Neural crest cell (in vitro differentiated cells): ENCODE measurements at regions not wholly inside any gene's neighbourhood (a gene's known extent, or its start where the extent isn't known, plus 50 kb on each side); places are given as distances from the start of the nearest gene placed in this dataset.

Source experiments
- DNase-seq: peaks from one replicate; pipeline ENCODE4 v3.0.0; 2021; ENCODE audit warnings: low read depth, mixed read lengths, low spot score
- H3K27ac Mint-ChIP-seq: one replicate; pipeline ENCODE4 v1.8.0; 2021; ENCODE audit warnings: mild to moderate bottlenecking, mixed read lengths; ENCODE audit not compliant: unreplicated experiment
- H3K27me3 Mint-ChIP-seq: 2 replicates; pipeline ENCODE4 v1.8.0; 2021; ENCODE audit warnings: low read depth, mild to moderate bottlenecking, mixed read lengths
- H3K36me3 Mint-ChIP-seq: 2 replicates; pipeline ENCODE4 v1.8.0; 2021; ENCODE audit warnings: low read depth, mild to moderate bottlenecking, mixed read lengths
- H3K4me1 Mint-ChIP-seq: 2 replicates; pipeline ENCODE4 v1.8.0; 2021; ENCODE audit warnings: mixed read lengths
- H3K4me3 Mint-ChIP-seq: one replicate; pipeline ENCODE4 v1.8.0; 2021; ENCODE audit warnings: mild to moderate bottlenecking, mixed read lengths
- H3K9me3 Mint-ChIP-seq: 2 replicates; pipeline ENCODE4 v1.8.0; 2021; ENCODE audit warnings: mixed read lengths
- TF ChIP-seq, protein P1 (sequence below): fragments of 200-600 bp; sonication (generic); conservative IDR thresholded peaks from 2 replicates; pipeline ENCODE4 v1.5.0; 2021; ENCODE audit warnings: antibody characterized with exemption, mild to moderate bottlenecking

DNA sequence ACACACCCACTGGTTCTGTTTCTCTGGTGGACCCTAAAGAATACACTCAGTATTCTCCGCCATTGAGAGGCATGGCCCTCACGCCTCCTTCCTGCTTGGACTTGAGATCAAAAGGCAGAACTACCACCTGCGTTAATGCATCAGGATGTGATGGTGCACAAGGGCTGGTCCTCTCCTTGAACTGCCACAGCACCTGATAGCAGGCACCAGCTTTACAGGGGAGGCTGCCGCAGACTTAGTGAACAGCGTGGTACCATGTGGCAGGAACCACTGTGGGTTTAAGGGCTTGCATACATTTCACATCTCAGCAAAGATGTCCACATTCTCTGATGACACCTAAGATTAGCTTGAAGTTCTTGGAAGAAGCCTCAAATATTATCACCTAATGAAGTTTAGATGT is 208.7 kb downstream of the GADD45G start:
- no peak for DNase-seq
- Mint-ChIP-seq H3K4me3 (no peak overlapping the region), H3K36me3 (no peaks in the 10 kb centered on the region), H3K9me3 (no peaks in the 10 kb centered on the region), H3K4me1 (peaks cover 5% of the 10 kb centered on the region), H3K27me3 (peaks cover 5% of the 10 kb centered on the region), H3K27ac (no peak overlapping the region)
- TF ChIP-seq, protein P1, sequence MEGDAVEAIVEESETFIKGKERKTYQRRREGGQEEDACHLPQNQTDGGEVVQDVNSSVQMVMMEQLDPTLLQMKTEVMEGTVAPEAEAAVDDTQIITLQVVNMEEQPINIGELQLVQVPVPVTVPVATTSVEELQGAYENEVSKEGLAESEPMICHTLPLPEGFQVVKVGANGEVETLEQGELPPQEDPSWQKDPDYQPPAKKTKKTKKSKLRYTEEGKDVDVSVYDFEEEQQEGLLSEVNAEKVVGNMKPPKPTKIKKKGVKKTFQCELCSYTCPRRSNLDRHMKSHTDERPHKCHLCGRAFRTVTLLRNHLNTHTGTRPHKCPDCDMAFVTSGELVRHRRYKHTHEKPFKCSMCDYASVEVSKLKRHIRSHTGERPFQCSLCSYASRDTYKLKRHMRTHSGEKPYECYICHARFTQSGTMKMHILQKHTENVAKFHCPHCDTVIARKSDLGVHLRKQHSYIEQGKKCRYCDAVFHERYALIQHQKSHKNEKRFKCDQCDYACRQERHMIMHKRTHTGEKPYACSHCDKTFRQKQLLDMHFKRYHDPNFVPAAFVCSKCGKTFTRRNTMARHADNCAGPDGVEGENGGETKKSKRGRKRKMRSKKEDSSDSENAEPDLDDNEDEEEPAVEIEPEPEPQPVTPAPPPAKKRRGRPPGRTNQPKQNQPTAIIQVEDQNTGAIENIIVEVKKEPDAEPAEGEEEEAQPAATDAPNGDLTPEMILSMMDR = no peak

DNA sequence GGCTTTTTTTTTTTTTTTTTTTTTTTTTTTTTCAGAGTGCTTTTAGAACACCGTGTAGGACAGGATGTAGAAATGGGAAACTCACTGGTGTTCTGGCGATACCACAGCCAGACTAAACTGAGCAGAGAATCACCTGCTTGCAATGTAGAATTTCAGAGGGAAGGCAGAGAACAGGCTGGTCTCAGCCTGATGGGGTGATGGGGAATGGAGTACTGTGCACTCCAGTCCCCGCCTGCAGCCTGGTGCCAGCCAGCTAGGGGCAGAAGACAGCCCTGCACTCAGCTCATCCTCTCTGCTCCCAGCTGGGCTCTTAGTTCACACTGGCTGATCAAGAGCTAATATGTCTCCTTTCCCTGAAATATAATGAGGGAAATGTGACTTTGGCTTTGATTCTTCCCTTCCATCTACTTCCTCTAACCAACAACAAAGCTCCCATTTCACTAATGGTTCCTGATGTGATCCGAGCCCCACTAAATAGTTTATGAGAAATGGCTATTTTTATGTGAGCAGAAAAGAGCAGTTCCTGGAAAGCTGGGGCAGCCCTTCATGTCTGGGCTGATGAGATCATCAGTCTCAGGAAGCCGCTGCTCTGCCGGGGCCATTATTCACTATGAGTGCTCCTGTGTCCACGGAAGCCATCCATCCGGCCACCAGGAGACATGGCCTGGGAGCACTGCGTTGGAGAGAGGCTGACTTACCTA is 209.7 kb downstream of the GADD45G start:
- peaks cover 5% of the 10 kb centered on the region for H3K4me1 Mint-ChIP-seq
- H3K4me3 Mint-ChIP-seq = no peak overlapping the region
- TF ChIP-seq, protein P1 = no peak
- no peak overlapping the region for H3K27ac Mint-ChIP-seq
- no peaks in the 10 kb centered on the region for H3K9me3 Mint-ChIP-seq
- no peak for DNase-seq
- H3K27me3 Mint-ChIP-seq = peaks cover 10% of the 10 kb centered on the region
- H3K36me3 Mint-ChIP-seq = no peaks in the 10 kb centered on the region

DNA sequence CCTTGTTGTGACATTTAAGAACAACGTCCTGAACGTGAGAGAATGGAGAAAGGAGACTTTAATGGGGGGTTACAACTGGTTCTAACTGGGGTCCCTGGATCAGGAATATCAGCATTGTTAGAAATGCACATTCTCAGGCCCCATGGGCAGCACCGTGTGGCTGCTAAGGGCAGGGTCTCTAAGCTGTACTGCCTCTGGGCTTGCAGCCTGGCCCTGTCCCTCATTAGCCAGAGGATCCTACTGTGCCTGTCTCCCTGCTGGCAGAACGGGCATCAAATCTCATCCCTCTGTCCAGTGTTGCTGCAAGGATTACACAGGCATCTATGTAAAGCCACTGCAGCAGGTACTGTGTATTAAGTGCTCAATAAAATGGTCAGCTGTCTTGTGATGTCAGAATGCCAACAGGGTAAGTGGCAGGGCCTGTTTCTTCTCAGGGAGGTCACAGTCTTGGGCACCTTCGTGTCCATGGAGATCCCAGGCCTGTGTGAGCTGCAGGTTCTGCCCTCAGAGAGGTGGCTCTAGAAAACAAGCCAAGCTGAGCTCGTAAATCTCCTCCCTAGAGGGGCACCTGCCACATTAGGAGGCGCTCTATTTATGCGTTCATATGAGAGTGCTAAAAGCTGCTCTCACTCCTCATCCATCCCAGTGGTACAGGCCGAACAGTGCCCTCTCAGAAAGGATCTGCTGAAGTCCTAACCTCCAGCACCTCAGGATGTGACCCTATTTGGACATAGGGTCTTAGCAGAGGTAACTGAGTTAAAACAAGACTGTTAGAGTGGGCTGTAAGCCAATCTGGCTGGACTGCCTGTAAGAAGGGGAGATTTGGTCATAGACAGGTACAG is 210.5 kb downstream of the GADD45G start:
- TF ChIP-seq, protein P1 = no peak
- Mint-ChIP-seq H3K4me3 (no peak overlapping the region), H3K27me3 (peaks cover 12% of the 10 kb centered on the region), H3K36me3 (no peaks in the 10 kb centered on the region), H3K27ac (no peak overlapping the region), H3K4me1 (peaks cover 5% of the 10 kb centered on the region), H3K9me3 (no peaks in the 10 kb centered on the region)
- DNase-seq = no peak

DNA sequence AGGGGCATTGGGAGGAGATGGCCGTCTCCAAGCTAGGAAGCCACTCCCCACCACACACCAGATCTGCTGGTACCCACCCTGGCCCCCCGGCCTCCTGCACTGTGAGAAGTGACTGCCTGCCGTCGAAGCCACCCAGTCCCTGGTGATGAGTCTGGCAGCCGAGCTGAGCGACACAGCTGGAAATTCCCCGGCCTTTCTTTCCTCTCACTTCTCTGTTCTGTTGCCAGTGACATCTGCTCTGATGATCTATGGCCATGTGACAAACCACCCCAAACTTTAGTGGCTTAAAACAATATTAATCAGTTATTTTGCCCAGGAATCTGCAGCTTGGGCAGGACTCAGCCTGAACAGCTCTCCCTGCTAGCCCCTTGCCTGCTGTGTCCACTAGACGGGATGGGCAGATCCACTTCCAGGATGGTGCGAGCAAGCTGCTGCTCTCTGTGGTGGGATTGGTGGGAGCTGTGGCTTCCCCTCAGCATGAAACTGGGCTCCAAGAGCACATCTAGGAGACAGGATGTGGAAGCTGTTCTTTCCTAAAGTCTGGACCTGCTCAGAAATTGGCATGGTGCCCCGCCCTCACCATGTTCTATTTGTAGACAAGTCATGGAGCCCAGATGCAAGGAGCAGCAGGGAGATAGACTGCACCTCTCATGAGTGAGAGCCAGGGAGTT is 211.2 kb downstream of the GADD45G start:
- H3K9me3 Mint-ChIP-seq = no peaks in the 10 kb centered on the region
- H3K4me1 Mint-ChIP-seq = peaks cover 5% of the 10 kb centered on the region
- no peak overlapping the region for H3K27ac Mint-ChIP-seq
- TF ChIP-seq, protein P1 = no peak
- H3K36me3 Mint-ChIP-seq = no peaks in the 10 kb centered on the region
- DNase-seq = no peak
- peaks cover 15% of the 10 kb centered on the region for H3K27me3 Mint-ChIP-seq
- H3K4me3 Mint-ChIP-seq = no peak overlapping the region

DNA sequence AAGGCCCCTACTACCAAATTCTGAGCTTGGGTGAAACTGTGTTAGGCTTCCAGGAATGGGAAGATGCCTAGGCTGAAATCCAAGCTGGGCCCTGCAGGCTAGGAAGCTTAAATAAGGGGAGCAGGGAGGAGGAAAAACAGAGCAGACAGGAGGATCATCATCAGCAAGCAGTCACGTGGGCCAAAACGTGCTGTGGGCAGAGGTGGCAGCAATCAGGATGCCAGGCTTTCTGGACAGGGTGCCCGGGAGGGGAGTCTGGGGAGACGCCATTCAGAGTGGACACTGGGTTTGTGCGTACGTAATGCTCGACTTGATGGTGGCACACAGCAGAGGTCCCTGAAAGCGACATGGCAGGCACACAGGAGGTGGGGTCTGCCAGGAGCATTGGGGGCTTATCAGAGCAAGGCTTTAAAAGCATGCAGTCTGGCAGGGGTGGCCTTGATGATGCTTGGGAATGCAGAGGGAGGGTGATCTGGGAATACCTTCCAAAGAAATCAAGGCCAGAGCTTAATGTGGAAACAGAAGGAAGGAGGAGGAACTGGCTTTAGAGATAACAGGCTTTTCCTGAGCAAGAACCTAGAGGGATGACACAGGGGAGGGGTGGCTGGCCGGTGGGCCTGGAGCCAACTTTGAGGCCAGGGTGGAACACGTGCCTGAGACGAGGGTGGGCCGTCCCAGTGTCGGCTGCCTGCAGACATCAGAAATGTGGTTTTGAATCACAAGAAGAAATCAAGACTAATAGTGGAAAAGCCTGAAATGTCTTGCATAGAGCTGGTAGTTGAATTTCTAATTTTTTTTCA is 212.5 kb downstream of the GADD45G start:
- Mint-ChIP-seq H3K4me1 (peaks cover 5% of the 10 kb centered on the region), H3K27me3 (peaks cover 17% of the 10 kb centered on the region), H3K4me3 (no peak overlapping the region)

More for the DNA sequence above, 212.5 kb downstream of the GADD45G start:
- DNase-seq = no peak
- no peaks in the 10 kb centered on the region for H3K36me3 Mint-ChIP-seq
- H3K27ac Mint-ChIP-seq = no peak overlapping the region
- TF ChIP-seq, protein P1 = no peak
- H3K9me3 Mint-ChIP-seq = no peaks in the 10 kb centered on the region
